ENCODE measurements at regions not wholly inside any gene's neighbourhood (a gene's known extent, or its start where the extent isn't known, plus 50 kb on each side); places are given as distances from the start of the nearest gene placed in this dataset.
A peak's percentile ranks its signal among the peaks of the same experiment; 100 is the strongest.

DNA sequence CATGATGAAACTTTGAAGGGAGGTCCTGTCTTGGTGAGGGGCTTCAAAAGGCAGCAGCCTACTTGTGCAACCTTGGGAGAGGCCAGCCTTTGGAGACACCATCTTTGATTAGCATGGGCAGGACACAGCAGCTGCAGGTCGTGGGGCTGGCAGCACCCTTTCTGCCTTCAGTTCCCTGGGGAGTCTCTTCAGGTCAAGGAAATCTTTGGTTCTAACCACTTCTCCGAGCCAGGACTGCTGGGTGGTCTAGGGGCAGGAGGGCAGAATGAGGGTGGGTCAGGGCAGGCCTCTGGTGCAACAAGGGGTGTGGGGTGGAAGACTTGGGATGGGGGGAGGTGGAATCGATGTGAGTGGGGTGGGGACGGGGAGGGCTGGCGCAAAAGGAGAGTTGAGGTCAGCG, 269.7 kb downstream of the FOXD2 start:
- no peaks in the 10 kb centered on the region for H3K4me1 ChIP-seq (ENCODE audit: control insufficient read depth, insufficient read depth, low read length, poor library complexity, severe bottlenecking)
- no peaks in the 10 kb centered on the region for H3K9me3 ChIP-seq (ENCODE audit: control insufficient read depth, low read length)
- no peak overlapping the region for H3K4me3 ChIP-seq (ENCODE audit: extremely low read depth, insufficient read depth, low read length, poor library complexity, severe bottlenecking)
- no peak overlapping the region for H3K27ac ChIP-seq (ENCODE audit: low read depth, low read length, severe bottlenecking)
- 43 to 56% methylated on average over 1 to 5 of the region's 6 CpGs for WGBS, 2 experiments (ENCODE audit: insufficient coverage in 2 of 2)
- no peaks in the 10 kb centered on the region for H3K36me3 ChIP-seq (ENCODE audit: control insufficient read depth, insufficient read depth, low read length)

DNA sequence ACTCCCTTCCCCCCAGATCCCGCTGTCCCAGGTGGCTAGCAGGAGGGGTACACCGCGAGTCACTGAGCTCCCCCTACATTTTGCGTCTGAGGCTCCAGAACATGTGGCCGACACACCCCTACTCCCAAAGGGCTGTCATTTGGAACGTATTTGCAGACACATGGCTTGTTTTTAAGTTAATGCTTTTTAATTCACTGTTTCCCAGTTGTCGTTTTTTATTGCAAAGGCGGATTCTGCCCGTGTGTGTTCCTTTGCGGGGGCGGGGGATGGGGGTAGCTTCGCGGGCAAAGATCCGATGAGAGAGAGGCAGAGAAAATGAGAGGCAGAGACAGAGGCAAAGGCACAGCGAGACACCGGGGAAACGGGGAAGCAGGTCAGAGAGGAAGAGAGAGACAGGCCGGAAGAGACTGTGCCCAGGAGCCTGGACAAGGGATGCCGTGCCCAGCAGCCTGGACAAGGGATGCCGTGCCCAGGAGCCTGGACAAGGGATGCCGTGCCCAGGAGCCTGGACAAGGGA, 270.2 kb downstream of the FOXD2 start:
- no peaks in the 10 kb centered on the region for H3K36me3 ChIP-seq (ENCODE audit: control insufficient read depth, insufficient read depth, low read length)
- 7 to 10% methylated on average over 13 to 14 of the region's 21 CpGs for WGBS, 2 experiments (ENCODE audit: insufficient coverage in 2 of 2)
- H3K27ac ChIP-seq (ENCODE audit: low read depth, low read length, severe bottlenecking) = no peak overlapping the region
- no peaks in the 10 kb centered on the region for H3K4me1 ChIP-seq (ENCODE audit: control insufficient read depth, insufficient read depth, low read length, poor library complexity, severe bottlenecking)
- H3K4me3 ChIP-seq (ENCODE audit: extremely low read depth, insufficient read depth, low read length, poor library complexity, severe bottlenecking) = no peak overlapping the region
- no peaks in the 10 kb centered on the region for H3K9me3 ChIP-seq (ENCODE audit: control insufficient read depth, low read length)

DNA sequence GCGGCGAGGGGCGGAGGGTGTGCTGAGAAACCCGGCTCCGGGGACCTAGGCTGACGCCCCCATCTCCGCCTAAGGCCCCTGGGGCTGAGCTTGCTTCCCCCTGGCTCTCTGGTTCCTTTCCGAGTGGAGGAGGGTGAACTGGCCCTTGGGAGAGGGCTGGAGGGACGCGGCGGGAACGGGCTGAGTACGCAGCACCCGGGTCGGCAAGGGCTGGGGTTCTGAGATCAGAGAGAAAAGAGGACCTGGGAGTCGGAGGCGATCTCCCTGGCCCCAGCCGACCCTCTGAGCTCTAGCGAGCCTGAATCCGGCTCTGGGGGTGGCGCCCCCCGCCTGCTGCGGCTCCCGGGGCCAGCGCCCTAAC, 270.8 kb downstream of the FOXD2 start:
- WGBS, 2 experiments (ENCODE audit: insufficient coverage in 2 of 2) = 2 to 4% methylated on average over 22 of the region's 25 CpGs
- no peaks in the 10 kb centered on the region for H3K9me3 ChIP-seq (ENCODE audit: control insufficient read depth, low read length)
- peak overlapping the region; percentile 36 for H3K4me3 ChIP-seq (ENCODE audit: extremely low read depth, insufficient read depth, low read length, poor library complexity, severe bottlenecking)
- no peaks in the 10 kb centered on the region for H3K36me3 ChIP-seq (ENCODE audit: control insufficient read depth, insufficient read depth, low read length)
- H3K4me1 ChIP-seq (ENCODE audit: control insufficient read depth, insufficient read depth, low read length, poor library complexity, severe bottlenecking) = no peaks in the 10 kb centered on the region
- no peak overlapping the region for H3K27ac ChIP-seq (ENCODE audit: low read depth, low read length, severe bottlenecking)

DNA sequence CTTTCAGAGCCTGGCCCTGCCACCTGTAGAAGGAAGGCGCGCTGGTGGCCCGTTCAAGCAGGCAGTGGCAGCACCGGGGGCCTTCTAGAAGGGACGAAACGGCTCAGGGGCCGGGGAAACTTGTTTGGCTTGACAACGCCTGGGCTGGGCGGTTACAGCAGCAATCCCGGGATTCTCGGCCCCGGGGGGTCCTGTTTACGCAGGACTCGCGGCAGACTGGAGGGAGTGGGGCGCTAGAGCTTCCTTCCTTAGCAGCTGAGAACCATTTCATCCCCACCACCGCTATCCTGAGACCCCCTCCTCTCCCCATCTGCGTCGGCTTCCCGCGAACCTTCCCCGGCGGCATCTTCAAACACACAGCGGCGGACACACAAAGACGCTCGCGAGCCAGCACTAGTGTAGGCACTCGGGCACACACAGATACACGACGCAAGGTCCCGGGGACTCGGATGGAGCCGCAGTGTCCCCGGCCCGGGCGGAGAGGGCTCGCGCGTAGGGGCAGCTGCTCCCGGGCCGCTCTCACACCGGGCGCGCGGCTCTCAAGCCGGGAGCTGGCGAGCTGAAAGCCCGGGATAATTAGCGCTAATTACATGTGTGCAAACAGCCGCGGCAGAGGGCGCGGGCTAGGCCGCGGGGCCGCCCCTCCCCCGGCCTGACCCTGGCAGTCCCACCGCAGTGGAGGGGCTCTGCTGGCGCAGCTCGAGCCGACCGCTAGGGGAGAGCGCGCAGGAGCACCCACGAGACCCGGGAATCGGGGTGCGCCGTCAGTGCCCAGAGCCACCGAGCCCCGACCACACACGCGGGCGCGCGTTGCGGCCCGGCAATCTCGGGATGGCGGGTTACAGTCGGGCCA, 271.4 kb downstream of the FOXD2 start:
- peak overlapping the region; percentile 36 for H3K4me3 ChIP-seq (ENCODE audit: extremely low read depth, insufficient read depth, low read length, poor library complexity, severe bottlenecking)
- H3K4me1 ChIP-seq (ENCODE audit: control insufficient read depth, insufficient read depth, low read length, poor library complexity, severe bottlenecking) = no peaks in the 10 kb centered on the region
- no peaks in the 10 kb centered on the region for H3K36me3 ChIP-seq (ENCODE audit: control insufficient read depth, insufficient read depth, low read length)
- no peak overlapping the region for H3K27ac ChIP-seq (ENCODE audit: low read depth, low read length, severe bottlenecking)
- 0% methylated on average over 78 to 80 of the region's 82 CpGs for WGBS, 2 experiments (ENCODE audit: insufficient coverage in 2 of 2)
- H3K9me3 ChIP-seq (ENCODE audit: control insufficient read depth, low read length) = no peaks in the 10 kb centered on the region

DNA sequence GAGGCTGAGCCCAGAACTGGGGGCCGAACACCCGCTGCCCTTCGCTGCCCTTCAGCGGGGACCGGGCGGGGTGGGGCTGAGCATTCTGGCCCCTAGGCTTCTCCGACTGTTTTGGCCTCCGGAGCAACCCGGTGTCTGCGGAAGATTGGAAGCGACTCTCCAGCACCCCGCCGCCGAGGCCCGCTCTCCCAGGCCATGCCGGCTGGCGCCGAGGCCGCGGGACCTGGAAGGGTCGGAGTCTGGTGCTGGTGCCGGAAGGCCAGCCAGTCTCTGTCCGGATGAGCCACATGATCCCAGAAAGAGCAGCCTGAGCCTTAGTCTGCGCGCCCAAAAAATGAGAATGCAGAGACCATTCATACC, 272.0 kb downstream of the FOXD2 start:
- H3K36me3 ChIP-seq (ENCODE audit: control insufficient read depth, insufficient read depth, low read length) = no peaks in the 10 kb centered on the region
- H3K9me3 ChIP-seq (ENCODE audit: control insufficient read depth, low read length) = no peaks in the 10 kb centered on the region
- H3K4me3 ChIP-seq (ENCODE audit: extremely low read depth, insufficient read depth, low read length, poor library complexity, severe bottlenecking) = peak overlapping the region; percentile 36
- no peaks in the 10 kb centered on the region for H3K4me1 ChIP-seq (ENCODE audit: control insufficient read depth, insufficient read depth, low read length, poor library complexity, severe bottlenecking)
- H3K27ac ChIP-seq (ENCODE audit: low read depth, low read length, severe bottlenecking) = no peak overlapping the region
- 1% methylated on average over 25 of the region's 25 CpGs for WGBS, 2 experiments (ENCODE audit: insufficient coverage in 2 of 2)

DNA sequence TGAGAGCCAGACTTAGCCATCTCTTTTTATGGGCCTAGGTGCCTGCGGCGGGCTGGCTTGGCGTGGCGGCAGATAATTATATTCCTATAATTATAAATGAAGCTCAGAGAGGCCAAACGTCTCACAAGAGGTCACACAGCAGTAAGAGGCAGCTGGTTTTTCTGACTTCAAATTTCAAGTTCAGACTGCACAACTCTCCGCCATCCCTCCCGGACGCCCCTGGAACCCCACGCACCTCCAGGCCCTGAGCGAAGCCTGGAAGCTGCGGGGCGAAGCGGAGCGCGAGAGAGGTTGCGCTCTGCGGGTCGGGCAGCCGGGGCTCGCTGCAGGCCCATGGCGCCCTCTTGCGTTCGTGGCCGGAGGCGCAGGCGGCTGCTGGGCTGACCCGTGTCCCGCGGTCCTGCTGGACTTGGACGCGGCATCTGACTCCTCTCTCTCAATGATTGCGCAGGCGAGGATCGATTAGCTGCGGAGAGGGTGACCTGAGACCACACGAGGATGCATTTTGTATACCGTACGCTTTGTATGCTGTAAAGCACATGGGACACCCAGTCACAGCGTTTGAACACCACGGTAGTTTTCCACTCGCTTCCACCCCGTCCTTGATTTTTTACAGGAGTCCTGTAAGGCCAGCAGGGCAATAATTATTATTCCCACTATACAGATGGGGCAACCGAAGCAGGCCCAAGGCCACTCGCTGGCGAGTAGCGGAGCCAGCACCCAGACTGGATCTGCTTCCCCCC, 272.7 kb downstream of the FOXD2 start:
- H3K4me1 ChIP-seq (ENCODE audit: control insufficient read depth, insufficient read depth, low read length, poor library complexity, severe bottlenecking) = no peaks in the 10 kb centered on the region
- peak overlapping the region; percentile 36 for H3K4me3 ChIP-seq (ENCODE audit: extremely low read depth, insufficient read depth, low read length, poor library complexity, severe bottlenecking)
- H3K27ac ChIP-seq (ENCODE audit: low read depth, low read length, severe bottlenecking) = no peak overlapping the region
- no peaks in the 10 kb centered on the region for H3K36me3 ChIP-seq (ENCODE audit: control insufficient read depth, insufficient read depth, low read length)
- WGBS, 2 experiments (ENCODE audit: insufficient coverage in 2 of 2) = 4 to 6% methylated on average over 30 to 40 of the region's 46 CpGs
- H3K9me3 ChIP-seq (ENCODE audit: control insufficient read depth, low read length) = no peaks in the 10 kb centered on the region

Measured in mesodermal cell (in vitro differentiated cells).